ENCODE measurements at regions not wholly inside any gene's neighbourhood (a gene's known extent, or its start where the extent isn't known, plus 50 kb on each side); places are given as distances from the start of the nearest gene placed in this dataset.

GRCh38 chr3:178417736-178418135 is 118.5 kb upstream of the KCNMB2 start:
- H3K4me2 ChIP-seq (ENCODE audit: low read length): no peak overlapping the region
- H3K79me2 ChIP-seq (replicated peaks; ENCODE audit: insufficient read depth, low read length): no peaks in the 10 kb centered on the region
- H3K4me3 ChIP-seq (ENCODE audit: low read length): no peak overlapping the region
- H3K27me3 ChIP-seq (ENCODE audit: insufficient read depth, low read depth, low read length): no peaks in the 10 kb centered on the region
- TF ChIP-seq EP300 (conservative IDR thresholded peaks at IDR 0.05; ENCODE audit: poor library complexity, severe bottlenecking) (no peak), EZH2 (IDR thresholded peaks at IDR 0.05; ENCODE audit: borderline replicate concordance, insufficient read depth, low read length, poor library complexity, severe bottlenecking) (no peak), POLR2AphosphoS5 (IDR thresholded peaks at IDR 0.05) (no peak), RAD21 (conservative IDR thresholded peaks at IDR 0.05) (no peak), TAF1 (IDR thresholded peaks at IDR 0.05; ENCODE audit: low read depth) (no peak), SMC3 (conservative IDR thresholded peaks at IDR 0.05; ENCODE audit: poor library complexity) (no peak), MXI1 (conservative IDR thresholded peaks at IDR 0.05; ENCODE audit: poor library complexity, severe bottlenecking) (no peak)
- TF ChIP-seq, protein P1, sequence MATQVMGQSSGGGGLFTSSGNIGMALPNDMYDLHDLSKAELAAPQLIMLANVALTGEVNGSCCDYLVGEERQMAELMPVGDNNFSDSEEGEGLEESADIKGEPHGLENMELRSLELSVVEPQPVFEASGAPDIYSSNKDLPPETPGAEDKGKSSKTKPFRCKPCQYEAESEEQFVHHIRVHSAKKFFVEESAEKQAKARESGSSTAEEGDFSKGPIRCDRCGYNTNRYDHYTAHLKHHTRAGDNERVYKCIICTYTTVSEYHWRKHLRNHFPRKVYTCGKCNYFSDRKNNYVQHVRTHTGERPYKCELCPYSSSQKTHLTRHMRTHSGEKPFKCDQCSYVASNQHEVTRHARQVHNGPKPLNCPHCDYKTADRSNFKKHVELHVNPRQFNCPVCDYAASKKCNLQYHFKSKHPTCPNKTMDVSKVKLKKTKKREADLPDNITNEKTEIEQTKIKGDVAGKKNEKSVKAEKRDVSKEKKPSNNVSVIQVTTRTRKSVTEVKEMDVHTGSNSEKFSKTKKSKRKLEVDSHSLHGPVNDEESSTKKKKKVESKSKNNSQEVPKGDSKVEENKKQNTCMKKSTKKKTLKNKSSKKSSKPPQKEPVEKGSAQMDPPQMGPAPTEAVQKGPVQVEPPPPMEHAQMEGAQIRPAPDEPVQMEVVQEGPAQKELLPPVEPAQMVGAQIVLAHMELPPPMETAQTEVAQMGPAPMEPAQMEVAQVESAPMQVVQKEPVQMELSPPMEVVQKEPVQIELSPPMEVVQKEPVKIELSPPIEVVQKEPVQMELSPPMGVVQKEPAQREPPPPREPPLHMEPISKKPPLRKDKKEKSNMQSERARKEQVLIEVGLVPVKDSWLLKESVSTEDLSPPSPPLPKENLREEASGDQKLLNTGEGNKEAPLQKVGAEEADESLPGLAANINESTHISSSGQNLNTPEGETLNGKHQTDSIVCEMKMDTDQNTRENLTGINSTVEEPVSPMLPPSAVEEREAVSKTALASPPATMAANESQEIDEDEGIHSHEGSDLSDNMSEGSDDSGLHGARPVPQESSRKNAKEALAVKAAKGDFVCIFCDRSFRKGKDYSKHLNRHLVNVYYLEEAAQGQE (IDR thresholded peaks at IDR 0.05; ENCODE audit: borderline replicate concordance): no peak
- TF ChIP-seq, protein P2, sequence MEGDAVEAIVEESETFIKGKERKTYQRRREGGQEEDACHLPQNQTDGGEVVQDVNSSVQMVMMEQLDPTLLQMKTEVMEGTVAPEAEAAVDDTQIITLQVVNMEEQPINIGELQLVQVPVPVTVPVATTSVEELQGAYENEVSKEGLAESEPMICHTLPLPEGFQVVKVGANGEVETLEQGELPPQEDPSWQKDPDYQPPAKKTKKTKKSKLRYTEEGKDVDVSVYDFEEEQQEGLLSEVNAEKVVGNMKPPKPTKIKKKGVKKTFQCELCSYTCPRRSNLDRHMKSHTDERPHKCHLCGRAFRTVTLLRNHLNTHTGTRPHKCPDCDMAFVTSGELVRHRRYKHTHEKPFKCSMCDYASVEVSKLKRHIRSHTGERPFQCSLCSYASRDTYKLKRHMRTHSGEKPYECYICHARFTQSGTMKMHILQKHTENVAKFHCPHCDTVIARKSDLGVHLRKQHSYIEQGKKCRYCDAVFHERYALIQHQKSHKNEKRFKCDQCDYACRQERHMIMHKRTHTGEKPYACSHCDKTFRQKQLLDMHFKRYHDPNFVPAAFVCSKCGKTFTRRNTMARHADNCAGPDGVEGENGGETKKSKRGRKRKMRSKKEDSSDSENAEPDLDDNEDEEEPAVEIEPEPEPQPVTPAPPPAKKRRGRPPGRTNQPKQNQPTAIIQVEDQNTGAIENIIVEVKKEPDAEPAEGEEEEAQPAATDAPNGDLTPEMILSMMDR (IDR thresholded peaks at IDR 0.05; ENCODE audit: poor library complexity, severe bottlenecking): no peak
- H4K20me1 ChIP-seq (ENCODE audit: insufficient read depth): no peaks in the 10 kb centered on the region
- H2AFZ ChIP-seq (ENCODE audit: low read depth, low read length): no peak overlapping the region
- H3K27ac ChIP-seq (ENCODE audit: low read length): no peak overlapping the region
- no peaks in the 10 kb centered on the region for H3F3A ChIP-seq (ENCODE audit: insufficient read depth, low read length, poor library complexity, severe bottlenecking)
- H3K9ac ChIP-seq (ENCODE audit: low read length): no peak overlapping the region
- no peaks in the 10 kb centered on the region for H3K9me3 ChIP-seq (ENCODE audit: low read length)
- H3K36me3 ChIP-seq (ENCODE audit: insufficient read depth, low read length): no peaks in the 10 kb centered on the region
- H3K9me2 ChIP-seq (ENCODE audit: insufficient read depth, low read length): no peaks in the 10 kb centered on the region

- Histone ChIP-seq H3K9ac (ENCODE audit: low read length) (no peak overlapping the region), H3K9me3 (ENCODE audit: low read length) (no peaks in the 10 kb centered on the region), H3K27me3 (ENCODE audit: insufficient read depth, low read depth, low read length) (no peaks in the 10 kb centered on the region), H4K20me1 (ENCODE audit: insufficient read depth) (no peaks in the 10 kb centered on the region), H3K79me2 (replicated peaks; ENCODE audit: insufficient read depth, low read length) (no peaks in the 10 kb centered on the region), H3F3A (ENCODE audit: insufficient read depth, low read length, poor library complexity, severe bottlenecking) (no peaks in the 10 kb centered on the region), H2AFZ (ENCODE audit: low read depth, low read length) (no peak overlapping the region), H3K4me3 (ENCODE audit: low read length) (no peak overlapping the region), H3K27ac (ENCODE audit: low read length) (no peak overlapping the region), H3K9me2 (ENCODE audit: insufficient read depth, low read length) (no peaks in the 10 kb centered on the region), H3K4me2 (ENCODE audit: low read length) (no peak overlapping the region), H3K36me3 (ENCODE audit: insufficient read depth, low read length) (no peaks in the 10 kb centered on the region)
- no peak for TF ChIP-seq MXI1 (conservative IDR thresholded peaks at IDR 0.05; ENCODE audit: poor library complexity, severe bottlenecking)
- no peak for TF ChIP-seq TAF1 (IDR thresholded peaks at IDR 0.05; ENCODE audit: low read depth)
- no peak for TF ChIP-seq EP300 (conservative IDR thresholded peaks at IDR 0.05; ENCODE audit: poor library complexity, severe bottlenecking)
- TF ChIP-seq, protein P1 (IDR thresholded peaks at IDR 0.05; ENCODE audit: borderline replicate concordance): no peak
- no peak for TF ChIP-seq EZH2 (IDR thresholded peaks at IDR 0.05; ENCODE audit: borderline replicate concordance, insufficient read depth, low read length, poor library complexity, severe bottlenecking)
- no peak for TF ChIP-seq POLR2AphosphoS5 (IDR thresholded peaks at IDR 0.05)
- no peak for TF ChIP-seq SMC3 (conservative IDR thresholded peaks at IDR 0.05; ENCODE audit: poor library complexity)
Measured at GRCh38 chr3:178419071-178419470, 117.2 kb upstream of the KCNMB2 start.

Measured in neural cell (in vitro differentiated cells).